GM13977 (cell line): ENCODE measurements at regions not wholly inside any gene's neighbourhood (a gene's known extent, or its start where the extent isn't known, plus 50 kb on each side); places are given as distances from the start of the nearest gene placed in this dataset.
A peak's percentile ranks its signal among the peaks of the same experiment; 100 is the strongest.

Source experiments
- DNase-seq: peaks from one replicate; pipeline ENCODE4 v3.0.0; 2012; ENCODE audit warnings: low spot score
- CTCF ChIP-seq: IDR thresholded peaks from 2 replicates; pipeline ENCODE4 v1.5.1; 2012; ENCODE audit warnings: mild to moderate bottlenecking, control low read depth; ENCODE audit not compliant: insufficient read depth; ENCODE audit errors: extremely low read depth, missing control alignments
- in situ Hi-C: fragments of 300-500 bp; cut with MboI; formaldehyde crosslinking; loops from one replicate; pipeline ENCODE4 v1.12.0; 2022; ENCODE audit warnings: low sequenced_read_pairs, low pct_unique_long_range_greater_than_20kb, mixed read lengths, inconsistent platforms; ENCODE audit not compliant: unreplicated experiment

GRCh38 chr4:17352357-17352756 is 159.5 kb downstream of the QDPR start:
- no peak for TF ChIP-seq CTCF
- DNase-seq = no peak
- in situ Hi-C loops = no loop called here

- in situ Hi-C loops = no loop called here
- DNase-seq = peak; percentile 49
- TF ChIP-seq CTCF = peak; percentile 57
Observed at GRCh38 chr4:17347445-17347844, 164.4 kb downstream of the QDPR start.

GRCh38 chr4:17339376-17339775 is 172.5 kb downstream of the QDPR start:
- in situ Hi-C loops = no loop called here
- no peak for DNase-seq
- no peak for TF ChIP-seq CTCF

GRCh38 chr4:17336986-17337385 is 174.9 kb downstream of the QDPR start:
- in situ Hi-C loops = no loop called here
- no peak for TF ChIP-seq CTCF
- no peak for DNase-seq

GRCh38 chr4:17336524-17336961 is 175.3 kb downstream of the QDPR start:
- in situ Hi-C loops = no loop called here
- no peak for TF ChIP-seq CTCF
- DNase-seq = peak; percentile 27

- no peak for DNase-seq
- TF ChIP-seq CTCF = no peak
- in situ Hi-C loops = no loop called here
Observed at GRCh38 chr4:17336069-17336468, 175.8 kb downstream of the QDPR start.

GRCh38 chr4:17335371-17335770 is 176.5 kb downstream of the QDPR start:
- no peak for DNase-seq
- no peak for TF ChIP-seq CTCF
- in situ Hi-C loops = no loop called here
